NT2/D1 (cell line): ENCODE measurements at regions not wholly inside any gene's neighbourhood (a gene's known extent, or its start where the extent isn't known, plus 50 kb on each side); places are given as distances from the start of the nearest gene placed in this dataset.
"Not testable (repeated sequence)": the region's sequence is repeated elsewhere in the genome, so short reads cannot be mapped to it uniquely, and the experiment has no call there.

Source experiments
- DNase-seq: peaks from one replicate; pipeline ENCODE4 v3.0.0-alpha.2; 2011; ENCODE audit warnings: low read depth, low spot score
- H3K27me3 ChIP-seq: 2 replicates; pipeline ENCODE4 v1.6.0; 2011; ENCODE audit warnings: mild to moderate bottlenecking; ENCODE audit not compliant: insufficient read length, insufficient read depth
- H3K36me3 ChIP-seq: 2 replicates; pipeline ENCODE4 v1.6.1; 2011; ENCODE audit warnings: mild to moderate bottlenecking, low read length, mixed read lengths; ENCODE audit not compliant: insufficient read depth, insufficient read length
- H3K4me1 ChIP-seq: 2 replicates; pipeline ENCODE4 v1.5.1; 2011; ENCODE audit not compliant: insufficient read depth, insufficient read length
- H3K4me3 ChIP-seq: 2 replicates; pipeline ENCODE4 v1.5.1; 2011; ENCODE audit warnings: low read depth; ENCODE audit not compliant: insufficient read length
- H3K9ac ChIP-seq: 2 replicates; pipeline ENCODE4 v1.6.0; 2011; ENCODE audit warnings: low read depth; ENCODE audit not compliant: insufficient read length
- H3K9me3 ChIP-seq: 2 replicates; pipeline ENCODE4 v1.5.1; 2011; ENCODE audit warnings: mild to moderate bottlenecking, low read length; ENCODE audit not compliant: insufficient read depth
- SUZ12 ChIP-seq: IDR thresholded peaks from 2 replicates; pipeline ENCODE4 v1.6.1; 2011; ENCODE audit not compliant: insufficient read length, insufficient read depth; ENCODE audit errors: extremely low read depth
- YY1 ChIP-seq: IDR thresholded peaks from 2 replicates; pipeline ENCODE4 v1.6.1; 2011; ENCODE audit not compliant: insufficient read length, insufficient read depth
- ZNF274 ChIP-seq: IDR thresholded peaks from 2 replicates; pipeline ENCODE4 v1.6.1; 2011; ENCODE audit warnings: mild to moderate bottlenecking, low read depth, low read length

GRCh38 chr3:83226751-83227150, 1465.3 kb upstream of the GBE1 start:
- Histone ChIP-seq H3K4me3 (no peak overlapping the region), H3K4me1 (no peaks in the 10 kb centered on the region), H3K27me3 (no peaks in the 10 kb centered on the region), H3K9me3 (no peaks in the 10 kb centered on the region), H3K9ac (no peak overlapping the region), H3K36me3 (no peaks in the 10 kb centered on the region)
- DNase-seq: no peak
- TF ChIP-seq ZNF274 (no peak), YY1 (no peak), SUZ12 (no peak)

DNA sequence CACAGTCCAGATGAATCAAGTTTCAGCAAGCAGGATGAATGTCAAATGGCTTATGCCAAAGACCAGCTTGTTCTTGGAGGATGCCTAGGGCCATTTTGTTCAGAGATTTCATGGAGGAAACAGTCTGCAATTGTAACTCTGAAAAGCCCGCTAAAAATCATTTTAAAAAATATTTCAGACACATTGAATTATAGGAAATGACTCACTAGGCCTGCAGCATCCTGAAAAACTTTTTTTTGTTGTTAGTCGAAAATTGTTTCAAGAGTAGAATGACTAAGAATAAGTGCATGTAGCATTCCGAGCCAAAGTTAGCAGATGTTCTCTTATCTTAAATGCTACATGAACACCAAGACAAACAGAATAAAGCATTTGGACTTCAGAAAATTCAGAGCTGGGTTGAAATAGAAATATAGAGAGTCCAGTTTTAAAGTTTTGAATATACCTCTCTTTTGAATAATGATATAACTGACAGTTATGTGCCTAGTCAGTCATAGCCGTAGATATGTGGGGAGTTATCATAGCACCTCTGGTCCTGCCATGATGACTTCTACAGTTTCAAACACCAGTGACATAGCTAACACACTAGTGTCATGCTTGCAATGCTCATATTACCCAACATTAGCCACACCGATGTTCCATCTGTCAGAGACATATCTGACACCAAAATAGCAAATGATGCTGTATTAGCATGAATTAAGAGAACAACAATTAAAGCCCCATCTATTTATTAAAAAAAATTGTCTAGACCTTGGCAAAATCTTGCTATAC, 1462.8 kb upstream of the GBE1 start:
- DNase-seq: no peak
- H3K36me3 ChIP-seq: no peaks in the 10 kb centered on the region
- no peak for TF ChIP-seq ZNF274
- TF ChIP-seq SUZ12: no peak
- no peak overlapping the region for H3K9ac ChIP-seq
- no peaks in the 10 kb centered on the region for H3K9me3 ChIP-seq
- no peaks in the 10 kb centered on the region for H3K27me3 ChIP-seq
- no peaks in the 10 kb centered on the region for H3K4me1 ChIP-seq
- H3K4me3 ChIP-seq: no peak overlapping the region

GRCh38 chr3:83218383-83219200, 1457.1 kb upstream of the GBE1 start:
- no peak for DNase-seq
- H3K4me3 ChIP-seq: no peak overlapping the region

GRCh38 chr3:83217595-83218118, 1456.2 kb upstream of the GBE1 start:
- H3K27me3 ChIP-seq, DNase-seq, H3K9ac ChIP-seq, H3K4me3 ChIP-seq, H3K9me3 ChIP-seq, H3K36me3 ChIP-seq, H3K4me1 ChIP-seq: not testable (repeated sequence)

More at GRCh38 chr3:83218383-83219200, 1457.1 kb upstream of the GBE1 start:
- TF ChIP-seq ZNF274 (no peak), YY1 (no peak), SUZ12 (no peak)
- Histone ChIP-seq H3K36me3 (no peaks in the 10 kb centered on the region), H3K4me1 (no peaks in the 10 kb centered on the region), H3K9me3 (no peaks in the 10 kb centered on the region), H3K27me3 (no peaks in the 10 kb centered on the region), H3K9ac (no peak overlapping the region)

GRCh38 chr3:83216919-83217594, 1455.6 kb upstream of the GBE1 start:
- no peak for DNase-seq
- H3K9me3 ChIP-seq: no peaks in the 10 kb centered on the region
- no peak for TF ChIP-seq YY1
- no peaks in the 10 kb centered on the region for H3K36me3 ChIP-seq
- H3K4me3 ChIP-seq: no peak overlapping the region
- H3K27me3 ChIP-seq: no peaks in the 10 kb centered on the region
- H3K9ac ChIP-seq: no peak overlapping the region
- no peaks in the 10 kb centered on the region for H3K4me1 ChIP-seq

DNA sequence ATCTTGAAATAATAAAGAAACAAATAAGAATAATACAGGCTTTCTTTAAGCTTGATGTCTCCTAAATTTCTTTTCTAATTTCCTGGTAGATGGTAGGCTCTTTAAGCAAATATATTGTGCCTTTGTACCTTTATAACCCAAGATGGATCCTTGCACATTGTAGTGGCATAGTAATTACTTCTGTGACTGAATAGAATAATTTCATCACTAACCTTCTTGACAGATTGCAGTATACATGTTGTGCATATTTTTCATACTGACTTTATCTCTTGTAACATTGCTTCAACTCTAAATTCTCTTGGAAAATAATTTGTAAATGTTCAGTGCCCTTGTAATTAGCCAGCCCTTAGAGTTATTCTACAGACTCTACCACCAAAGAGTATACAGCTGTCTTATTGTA, 1433.8 kb upstream of the GBE1 start:
- TF ChIP-seq YY1 (no peak), ZNF274 (no peak), SUZ12 (no peak)
- DNase-seq: no peak
- H3K9me3 ChIP-seq: no peaks in the 10 kb centered on the region

DNA sequence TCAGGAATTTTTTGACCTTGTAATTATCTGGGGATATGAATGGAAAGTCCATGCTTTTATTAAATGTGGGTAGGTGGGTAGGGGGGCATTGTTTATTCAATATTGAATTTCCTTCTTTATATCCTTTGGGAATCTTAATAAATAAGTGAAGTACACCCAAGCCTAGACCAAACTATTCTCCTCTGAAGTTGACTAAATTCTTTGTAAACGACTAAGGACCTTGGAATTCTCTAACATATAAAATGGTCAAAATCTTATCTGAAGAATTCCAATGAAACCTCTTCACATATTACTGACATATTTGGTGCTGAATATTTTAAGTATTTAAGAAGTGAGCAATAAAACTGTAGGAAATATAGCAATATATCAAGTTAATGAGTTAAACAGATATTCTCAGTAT, 1432.1 kb upstream of the GBE1 start:
- Histone ChIP-seq H3K4me3 (no peak overlapping the region), H3K4me1 (no peaks in the 10 kb centered on the region), H3K9me3 (no peaks in the 10 kb centered on the region), H3K9ac (no peak overlapping the region), H3K36me3 (no peaks in the 10 kb centered on the region), H3K27me3 (no peaks in the 10 kb centered on the region)
- TF ChIP-seq ZNF274 (no peak), SUZ12 (no peak), YY1 (no peak)
- DNase-seq: no peak

More for the DNA sequence above, 1433.8 kb upstream of the GBE1 start:
- no peaks in the 10 kb centered on the region for H3K36me3 ChIP-seq
- H3K27me3 ChIP-seq: no peaks in the 10 kb centered on the region
- no peak overlapping the region for H3K9ac ChIP-seq
- no peak overlapping the region for H3K4me3 ChIP-seq
- H3K4me1 ChIP-seq: no peaks in the 10 kb centered on the region
